Stimulated activated CD8-positive, alpha-beta memory T cell treated with anti-CD3 and anti-CD28 coated beads, Interleukin-2, amount 100 ng/mL, for 48 hours (primary cell): ENCODE measurements at regions not wholly inside any gene's neighbourhood (a gene's known extent, or its start where the extent isn't known, plus 50 kb on each side); places are given as distances from the start of the nearest gene placed in this dataset.
"Not testable (repeated sequence)": the region's sequence is repeated elsewhere in the genome, so short reads cannot be mapped to it uniquely, and the experiment has no call there.

ENCODE experiments used
- DNase-seq, 2 donors: peaks; one replicate each; pipeline ENCODE4 v3.0.0-alpha.2; 2020; ENCODE audit warnings: low read depth in 2 of 2

- DNase-seq = no peak
These were observed 310.3 kb upstream of the DLGAP1 start for GRCh38 chr18:4765401-4765800.

GRCh38 chr18:4762330-4762729 is 307.2 kb upstream of the DLGAP1 start:
- no peak for DNase-seq

- DNase-seq = no peak
These were observed 303.9 kb upstream of the DLGAP1 start for GRCh38 chr18:4758980-4759379.

- DNase-seq = no peak
These were observed 300.7 kb upstream of the DLGAP1 start for GRCh38 chr18:4755848-4756247.

DNA sequence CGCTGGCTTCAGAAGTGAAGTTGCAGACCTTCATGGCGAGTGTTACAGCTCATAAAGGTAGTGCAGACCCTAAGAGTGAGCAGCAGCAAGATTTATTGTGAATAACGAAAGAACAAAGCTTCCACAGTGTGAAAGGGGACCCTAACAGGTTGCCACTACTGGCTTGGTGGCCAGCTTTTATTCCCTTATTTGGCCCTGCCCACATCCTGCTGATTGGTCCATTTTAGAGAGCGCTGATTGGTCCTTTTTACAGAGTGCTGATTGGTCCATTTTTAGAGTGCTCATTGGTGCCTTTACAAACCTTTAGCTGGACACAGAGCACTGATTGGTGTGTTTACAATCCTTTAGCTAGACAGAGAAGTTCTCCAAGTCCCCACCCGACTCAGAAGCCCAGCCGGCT is 298.0 kb upstream of the DLGAP1 start:
- DNase-seq = not testable (repeated sequence)

DNA sequence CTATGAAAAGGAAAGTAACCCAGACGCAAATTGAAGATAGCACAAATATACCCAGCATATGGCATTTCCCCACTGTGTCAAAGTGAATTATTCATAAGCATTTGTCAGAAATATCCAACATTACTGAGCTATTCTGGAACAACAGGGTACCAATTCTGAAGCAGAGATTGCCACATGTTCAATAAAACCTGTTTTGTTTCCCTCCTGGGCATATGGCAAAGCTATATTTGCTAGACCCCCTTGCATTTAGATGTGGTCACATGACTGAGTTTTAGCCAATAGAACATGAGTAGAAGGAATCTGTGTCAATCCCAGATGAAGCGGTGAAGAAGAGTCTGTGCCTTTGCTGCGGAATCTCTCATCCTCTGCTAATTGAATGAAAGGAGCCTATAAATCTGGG is 296.4 kb upstream of the DLGAP1 start:
- no peak for DNase-seq

DNA sequence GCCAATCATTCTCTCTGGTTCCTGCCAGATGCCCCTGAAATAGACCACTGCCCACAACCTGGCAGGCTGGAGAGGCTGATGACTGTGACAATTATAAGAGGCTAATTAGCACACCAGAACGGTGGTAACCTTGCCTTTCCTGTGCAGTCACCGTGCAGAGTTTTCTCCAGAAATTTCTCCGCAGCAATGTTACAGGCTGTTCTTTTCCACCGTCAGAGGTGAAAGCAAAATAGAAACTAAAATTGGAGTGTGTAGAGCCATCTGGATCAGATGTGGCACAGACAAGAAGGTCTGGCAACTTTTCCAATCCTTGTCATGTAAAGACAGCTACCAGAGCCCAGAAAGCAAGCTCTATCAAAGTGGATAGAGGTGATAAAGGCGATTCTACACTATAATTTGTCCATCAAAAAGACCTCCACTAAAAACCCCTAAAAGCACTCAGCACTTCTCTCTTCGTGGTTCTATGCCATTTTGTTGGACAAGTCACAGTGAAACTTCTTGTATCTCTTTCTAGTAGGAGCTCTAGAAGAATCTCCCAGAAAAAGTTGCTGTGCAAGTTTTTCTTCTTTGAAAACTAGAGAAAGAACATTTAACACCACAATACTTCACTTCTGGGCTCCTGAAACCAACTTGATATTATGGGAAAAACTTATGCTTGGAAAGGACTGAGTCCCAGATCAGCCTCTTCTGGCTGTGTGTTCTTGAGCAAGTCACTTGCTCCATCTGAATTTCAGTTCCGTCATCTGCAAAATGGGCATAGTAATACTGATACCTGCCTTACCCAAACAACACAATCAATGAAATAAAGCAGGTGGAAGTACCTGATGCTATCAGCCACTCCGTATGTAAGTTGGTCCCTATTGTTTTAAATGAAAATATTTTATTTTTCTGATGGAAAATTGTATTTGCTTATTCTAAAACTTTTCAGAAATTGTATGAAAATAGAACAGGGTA is 295.6 kb upstream of the DLGAP1 start:
- DNase-seq = no peak

- DNase-seq = no peak
These were observed 293.9 kb upstream of the DLGAP1 start for GRCh38 chr18:4748975-4749374.

DNA sequence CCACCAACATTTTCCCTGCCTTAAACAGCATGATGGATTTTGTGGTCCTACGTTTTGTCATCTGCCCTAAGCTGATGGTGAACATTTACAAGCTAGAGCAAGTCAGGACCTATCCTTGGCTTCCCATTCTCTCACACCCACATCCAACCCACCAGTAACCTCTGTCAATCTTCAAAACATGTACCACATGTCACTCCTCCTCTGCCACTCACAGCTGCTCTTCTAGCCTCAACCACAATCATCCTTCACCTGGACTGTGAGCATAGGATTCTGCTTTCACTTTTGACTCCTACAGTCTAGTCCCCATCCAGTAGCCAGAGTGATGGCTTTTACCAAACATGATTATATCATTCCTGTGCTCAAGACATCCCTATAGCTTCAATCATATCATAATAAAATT is 279.8 kb upstream of the DLGAP1 start:
- DNase-seq = no peak

DNA sequence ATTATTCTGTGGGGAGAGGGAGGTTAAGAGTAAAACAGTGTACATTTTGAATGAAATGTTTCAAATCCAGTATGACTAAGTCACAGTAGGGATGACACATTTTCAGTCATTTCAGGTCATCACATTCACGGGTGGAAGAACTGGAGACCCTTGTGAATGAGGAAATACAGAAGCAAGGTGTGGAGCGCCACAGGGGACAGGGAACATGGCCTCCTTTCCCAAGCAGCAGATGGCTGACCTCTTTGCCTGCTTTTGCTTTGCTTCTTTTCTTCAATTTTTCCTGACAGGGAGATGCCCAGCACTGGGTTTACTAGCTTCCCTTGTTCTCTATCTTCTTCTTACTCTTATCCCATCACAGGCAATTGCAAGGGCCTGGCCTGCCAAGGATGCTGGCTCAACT is 278.9 kb upstream of the DLGAP1 start:
- no peak for DNase-seq

GRCh38 chr18:4721545-4721944 is 266.4 kb upstream of the DLGAP1 start:
- no peak for DNase-seq

- DNase-seq = no peak
These were observed 265.4 kb upstream of the DLGAP1 start for GRCh38 chr18:4720518-4720917.

GRCh38 chr18:4705894-4706293 is 250.8 kb upstream of the DLGAP1 start:
- no peak for DNase-seq

DNA sequence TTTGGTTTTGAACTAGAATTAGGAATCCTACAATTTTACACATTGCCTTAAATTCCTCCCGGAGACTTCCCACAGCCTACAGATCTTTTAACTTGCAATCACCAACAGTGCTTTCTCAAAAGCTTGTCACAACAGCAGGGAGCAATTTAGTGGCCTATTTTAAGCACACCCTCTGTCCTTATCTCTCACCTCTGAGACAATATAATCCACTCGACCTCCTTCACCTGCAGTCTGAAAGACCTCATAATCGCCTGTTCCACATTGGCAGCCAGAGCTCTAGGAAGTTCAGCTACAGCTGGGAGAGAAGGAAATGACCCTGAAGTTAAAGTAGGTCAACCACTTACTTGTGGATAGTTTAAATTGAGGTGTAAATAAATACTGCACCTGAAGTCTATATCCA is 249.7 kb upstream of the DLGAP1 start:
- no peak for DNase-seq

GRCh38 chr18:4691836-4692235 is 236.7 kb upstream of the DLGAP1 start:
- DNase-seq = no peak

DNA sequence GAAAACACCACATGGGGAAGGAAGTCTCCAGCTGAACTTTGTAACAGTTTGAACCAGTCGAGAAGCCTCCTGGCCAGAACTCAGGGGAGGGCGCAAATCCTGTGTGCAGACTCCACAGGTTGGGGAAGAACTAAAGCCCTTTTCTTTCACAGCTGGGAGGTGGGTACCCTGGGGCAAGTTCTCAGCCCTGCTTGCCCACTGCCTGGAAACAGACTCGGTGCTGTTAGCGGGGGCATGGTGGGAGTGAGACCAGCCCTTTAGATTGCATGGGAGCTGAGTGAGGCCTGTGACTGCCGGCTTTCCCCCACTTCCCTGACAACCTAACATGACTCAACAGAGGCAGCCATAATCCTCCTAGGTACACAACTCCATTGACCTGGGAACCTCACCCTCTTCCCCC is 223.6 kb upstream of the DLGAP1 start:
- DNase-seq = not testable (repeated sequence)

DNA sequence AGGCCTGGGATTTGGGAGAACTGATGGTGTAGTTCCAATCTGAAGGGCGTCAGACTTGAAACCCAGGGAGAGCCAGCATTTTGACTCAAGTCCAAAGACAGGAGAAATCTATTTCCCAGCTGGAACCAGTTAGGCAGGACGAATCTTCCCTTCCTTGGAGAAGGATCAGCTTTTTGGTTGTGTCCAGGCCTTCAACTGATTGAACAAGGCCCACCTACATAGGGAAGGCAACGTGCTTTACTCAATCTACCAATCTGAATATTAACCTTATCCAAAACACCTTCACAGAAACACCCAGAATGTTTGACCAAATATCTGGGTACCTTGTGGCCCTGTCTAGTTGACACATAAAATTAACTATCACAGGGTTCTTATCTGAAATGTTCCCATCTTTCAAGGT is 221.9 kb upstream of the DLGAP1 start:
- no peak for DNase-seq

- DNase-seq = no peak
These were observed 217.1 kb upstream of the DLGAP1 start for GRCh38 chr18:4672162-4672561.

GRCh38 chr18:4658804-4659203 is 203.7 kb upstream of the DLGAP1 start:
- DNase-seq = no peak

GRCh38 chr18:4653418-4653817 is 198.3 kb upstream of the DLGAP1 start:
- no peak for DNase-seq

GRCh38 chr18:4641771-4642368 is 186.8 kb upstream of the DLGAP1 start:
- DNase-seq = no peak

DNA sequence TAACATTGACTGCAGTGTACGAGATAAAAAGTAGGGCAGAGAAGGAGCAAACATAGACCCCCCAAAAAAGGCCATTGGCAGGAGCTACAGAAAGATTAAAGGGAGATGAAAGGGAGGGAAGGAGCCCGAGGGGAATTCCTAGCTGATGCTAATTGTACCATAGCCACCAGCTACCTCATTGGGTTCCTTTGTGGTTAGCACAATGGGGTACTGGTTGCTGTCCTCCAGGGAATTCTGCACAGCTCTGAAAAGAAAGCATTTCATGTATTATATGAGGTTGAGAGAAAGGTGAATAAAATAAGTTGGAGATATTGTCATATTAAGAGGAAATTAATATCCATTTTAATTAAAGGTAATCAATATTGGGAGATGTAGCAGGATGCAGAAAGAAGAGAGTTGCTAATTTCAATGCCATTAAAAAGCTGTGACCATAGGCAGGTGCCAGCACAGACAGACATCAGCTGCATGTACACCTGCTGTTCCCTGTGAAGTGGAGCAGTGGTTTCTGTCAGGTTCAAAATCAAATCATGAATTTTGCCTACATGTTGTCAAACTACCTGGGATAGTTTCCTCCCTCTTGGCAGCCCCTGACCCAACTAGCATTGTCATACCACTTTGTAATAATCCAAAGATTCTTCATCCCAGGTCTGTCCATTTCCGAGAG is 185.4 kb upstream of the DLGAP1 start:
- no peak for DNase-seq
